WTC11 (cell line): ENCODE measurements at regions not wholly inside any gene's neighbourhood (a gene's known extent, or its start where the extent isn't known, plus 50 kb on each side); places are given as distances from the start of the nearest gene placed in this dataset.

ENCODE experiments used
- ATAC-seq: fragments of 200-7000 bp; cut with Tn5 transposase; 2 replicates; pipeline ENCODE4 v1.10.0; 2021; ENCODE audit warnings: mild to moderate bottlenecking, moderate library complexity
- CTCF ChIA-PET: fragments of 300-600 bp; sonication (Branson Sonifier 250); formaldehyde crosslinking; loops from one replicate; lab custom pipeline; 2021; ENCODE audit warnings: antibody characterized with exemption; lab: Charles Lee
- POLR2A ChIA-PET: fragments of 350-600 bp; sonication (Branson Sonifier 250); formaldehyde crosslinking; loops from one replicate; lab custom pipeline; 2021; ENCODE audit warnings: antibody characterized with exemption; lab: Charles Lee
- DNase-seq: peaks from one replicate; pipeline ENCODE4 v3.0.0; 2021; ENCODE audit warnings: low spot score
- H3K27ac Mint-ChIP-seq: 2 replicates; pipeline ENCODE4 v1.8.0; 2021; ENCODE audit warnings: mixed read lengths
- H3K27me3 Mint-ChIP-seq: 2 replicates; pipeline ENCODE4 v1.8.0; 2021; ENCODE audit warnings: low read depth, mild to moderate bottlenecking, moderate library complexity, mixed read lengths
- H3K36me3 Mint-ChIP-seq: 2 replicates; pipeline ENCODE4 v1.8.0; 2021; ENCODE audit warnings: mixed read lengths
- H3K4me1 Mint-ChIP-seq: 2 replicates; pipeline ENCODE4 v1.8.0; 2022; ENCODE audit warnings: mixed read lengths
- H3K4me3 Mint-ChIP-seq: 2 replicates; pipeline ENCODE4 v1.8.0; 2021; ENCODE audit warnings: mild to moderate bottlenecking, moderate library complexity, mixed read lengths
- H3K9me3 Mint-ChIP-seq: 2 replicates; pipeline ENCODE4 v1.8.0; 2021; ENCODE audit warnings: mixed read lengths
- ATF2 ChIP-seq: sonication (generic); formaldehyde crosslinking; IDR thresholded peaks from 2 replicates; pipeline ENCODE4 v1.8.1; 2022; ENCODE audit warnings: low read depth, missing genetic modification reagents, borderline replicate concordance
- CBFB ChIP-seq: sonication (generic); formaldehyde crosslinking; IDR thresholded peaks from 2 replicates; pipeline ENCODE4 v1.8.1; 2022; ENCODE audit warnings: mild to moderate bottlenecking, low read depth, missing genetic modification reagents
- CDX4 ChIP-seq: fragments of 250-450 bp; sonication (Bioruptor Pico); IDR thresholded peaks from 2 replicates; pipeline ENCODE4 v1.9.0; 2021; ENCODE audit warnings: moderate library complexity, mild to moderate bottlenecking, inconsistent platforms, borderline replicate concordance
- E2F1 ChIP-seq: sonication (generic); formaldehyde crosslinking; IDR thresholded peaks from 2 replicates; pipeline ENCODE4 v1.8.0; 2022; ENCODE audit warnings: mild to moderate bottlenecking, missing genetic modification reagents
- EMX1 ChIP-seq: fragments of 250-450 bp; sonication (Bioruptor Pico); IDR thresholded peaks from 2 replicates; pipeline ENCODE4 v1.8.0; 2021; ENCODE audit warnings: mild to moderate bottlenecking
- ETV6 ChIP-seq: sonication (generic); formaldehyde crosslinking; IDR thresholded peaks from 2 replicates; pipeline ENCODE4 v1.8.1; 2022; ENCODE audit warnings: mild to moderate bottlenecking, missing genetic modification reagents
- IRF1 ChIP-seq: sonication (generic); formaldehyde crosslinking; IDR thresholded peaks from 2 replicates; pipeline ENCODE4 v1.8.0; 2023; ENCODE audit warnings: missing genetic modification reagents
- IRF2 ChIP-seq: sonication (generic); formaldehyde crosslinking; IDR thresholded peaks from 2 replicates; pipeline ENCODE4 v1.8.0; 2022; ENCODE audit warnings: low read depth, missing genetic modification reagents, borderline replicate concordance
- MXD4 ChIP-seq: fragments of 250-450 bp; sonication (Bioruptor Pico); IDR thresholded peaks from 2 replicates; pipeline ENCODE4 v1.8.0; 2021; ENCODE audit warnings: mild to moderate bottlenecking, moderate library complexity, borderline replicate concordance
- PRRX2 ChIP-seq: fragments of 250-450 bp; sonication (Bioruptor Pico); IDR thresholded peaks from 2 replicates; pipeline ENCODE4 v1.8.0; 2021; ENCODE audit warnings: mild to moderate bottlenecking
- SOX15 ChIP-seq: fragments of 250-450 bp; sonication (Bioruptor Pico); IDR thresholded peaks from 2 replicates; pipeline ENCODE4 v1.9.0; 2021; ENCODE audit warnings: mild to moderate bottlenecking
- TCF7 ChIP-seq: sonication (generic); formaldehyde crosslinking; IDR thresholded peaks from 2 replicates; pipeline ENCODE4 v1.8.0; 2022; ENCODE audit warnings: mild to moderate bottlenecking, low read depth, missing genetic modification reagents, moderate library complexity
- TEAD1 ChIP-seq: sonication (generic); formaldehyde crosslinking; IDR thresholded peaks from 2 replicates; pipeline ENCODE4 v1.8.0; 2022; ENCODE audit warnings: mild to moderate bottlenecking, missing genetic modification reagents
- USF2 ChIP-seq: sonication (generic); formaldehyde crosslinking; IDR thresholded peaks from 2 replicates; pipeline ENCODE4 v1.8.1; 2023; ENCODE audit warnings: mild to moderate bottlenecking, missing genetic modification reagents, moderate library complexity
- ZBTB21 ChIP-seq: sonication (generic); formaldehyde crosslinking; IDR thresholded peaks from 2 replicates; pipeline ENCODE4 v1.8.1; 2023; ENCODE audit warnings: mild to moderate bottlenecking, missing genetic modification reagents, borderline replicate concordance
- ZBTB43 ChIP-seq: sonication (generic); formaldehyde crosslinking; IDR thresholded peaks from 2 replicates; pipeline ENCODE4 v1.8.1; 2023; ENCODE audit warnings: mild to moderate bottlenecking, missing genetic modification reagents
- ZMAT4 ChIP-seq: fragments of 250-450 bp; sonication (Bioruptor Pico); IDR thresholded peaks from 2 replicates; pipeline ENCODE4 v1.9.0; 2021; ENCODE audit warnings: mild to moderate bottlenecking
- ZNF138 ChIP-seq: sonication (generic); formaldehyde crosslinking; conservative IDR thresholded peaks from 2 replicates; pipeline ENCODE4 v1.8.1; 2022; ENCODE audit warnings: mild to moderate bottlenecking, moderate library complexity, missing genetic modification reagents
- ZNF317 ChIP-seq: sonication (generic); formaldehyde crosslinking; IDR thresholded peaks from 2 replicates; pipeline ENCODE4 v1.8.1; 2023; ENCODE audit warnings: low read depth, mild to moderate bottlenecking, moderate library complexity, missing genetic modification reagents, borderline replicate concordance
- ZNF396 ChIP-seq: fragments of 250-450 bp; sonication (Bioruptor Pico); IDR thresholded peaks from 2 replicates; pipeline ENCODE4 v1.8.0; 2021; ENCODE audit warnings: mild to moderate bottlenecking, moderate library complexity, borderline replicate concordance
- ZNF671 ChIP-seq: fragments of 250-450 bp; sonication (Bioruptor Pico); IDR thresholded peaks from 2 replicates; pipeline ENCODE4 v1.8.0; 2021; ENCODE audit warnings: mild to moderate bottlenecking
- ZSCAN18 ChIP-seq: fragments of 250-450 bp; sonication (Bioruptor Pico); IDR thresholded peaks from 2 replicates; pipeline ENCODE4 v2.1.2; 2022; ENCODE audit warnings: mild to moderate bottlenecking, moderate library complexity

- TF ChIP-seq ATF2: no peak
- TF ChIP-seq TCF7 (CRISPR knock-in tag): no peak
Observed at GRCh38 chr5:60185231-60186099, 291.9 kb upstream of the PDE4D start (continued).

GRCh38 chr5:60184606-60185005 lies 291.1 kb upstream of the PDE4D start:
- ChIA-PET CTCF (no interaction called here), POLR2A (no interaction called here)
- Mint-ChIP-seq H3K4me3 (no peak overlapping the region), H3K36me3 (no peaks in the 10 kb centered on the region), H3K9me3 (no peaks in the 10 kb centered on the region), H3K27me3 (no peaks in the 10 kb centered on the region), H3K27ac (no peak overlapping the region)
- no peak for DNase-seq
- no peak for TF ChIP-seq ZNF138 (CRISPR knock-in tag)
- TF ChIP-seq USF2: no peak
- no peak for TF ChIP-seq ZMAT4 (CRISPR knock-in tag)
- no peak for TF ChIP-seq ETV6 (CRISPR knock-in tag)
- no peak for TF ChIP-seq E2F1 (CRISPR knock-in tag)
- TF ChIP-seq CDX4 (CRISPR knock-in tag): no peak
- no peak for TF ChIP-seq MXD4 (CRISPR knock-in tag)
- TF ChIP-seq ZNF396 (CRISPR knock-in tag): no peak
- no peak for TF ChIP-seq IRF2 (CRISPR knock-in tag)
- no peak for TF ChIP-seq ZBTB21 (CRISPR knock-in tag)
- TF ChIP-seq EMX1: no peak
- TF ChIP-seq, all 79 proteins: peak for 0
- H3K4me1 Mint-ChIP-seq: no peaks in the 10 kb centered on the region
- ATAC-seq: no peak

GRCh38 chr5:60183881-60184280 lies 290.4 kb upstream of the PDE4D start:
- DNase-seq: no peak
- no peak for ATAC-seq
- POLR2A ChIA-PET: no interaction called here
- Mint-ChIP-seq H3K36me3 (no peaks in the 10 kb centered on the region), H3K4me1 (no peaks in the 10 kb centered on the region), H3K4me3 (no peak overlapping the region), H3K27ac (no peak overlapping the region), H3K9me3 (no peaks in the 10 kb centered on the region), H3K27me3 (no peaks in the 10 kb centered on the region)
- CTCF ChIA-PET: no interaction called here
- TF ChIP-seq TEAD1 (CRISPR knock-in tag) (no peak), ZSCAN18 (CRISPR knock-in tag) (no peak), ATF2 (no peak), ZNF671 (no peak), PRRX2 (no peak), ZBTB43 (no peak), IRF1 (CRISPR knock-in tag) (no peak), CBFB (CRISPR knock-in tag) (no peak), ZNF317 (CRISPR knock-in tag) (no peak), SOX15 (CRISPR knock-in tag) (no peak)
